HEK293 (cell line): ENCODE measurements at regions not wholly inside any gene's neighbourhood (a gene's known extent, or its start where the extent isn't known, plus 50 kb on each side); places are given as distances from the start of the nearest gene placed in this dataset.

ENCODE experiments used
- CTCF ChIP-seq: fragments of 450-650 bp; formaldehyde crosslinking; IDR thresholded peaks from 2 replicates; pipeline ENCODE4 v1.5.1; 2016; ENCODE audit warnings: missing biosample characterization, missing genetic modification characterization
- RBAK ChIP-seq: fragments of 450-650 bp; formaldehyde crosslinking; IDR thresholded peaks from 2 replicates; pipeline ENCODE4 v1.5.1; 2016; ENCODE audit warnings: missing biosample characterization, missing genetic modification characterization
- ZNF174 ChIP-seq: fragments of 450-650 bp; formaldehyde crosslinking; IDR thresholded peaks from 2 replicates; pipeline ENCODE4 v1.5.0; 2017; ENCODE audit warnings: missing biosample characterization, mild to moderate bottlenecking, missing genetic modification characterization
- ZNF792 ChIP-seq: fragments of 450-650 bp; formaldehyde crosslinking; IDR thresholded peaks from 2 replicates; pipeline ENCODE4 v1.5.1; 2016; ENCODE audit warnings: missing biosample characterization, missing genetic modification characterization

- TF ChIP-seq CTCF (no peak), ZNF792 (no peak), RBAK (tag by site-specific recombination) (no peak), ZNF174 (tag by site-specific recombination) (no peak)
Measured at GRCh38 chr5:20212701-20213100, 224.7 kb upstream of the CDH18 start.
